ENCODE measurements at regions not wholly inside any gene's neighbourhood (a gene's known extent, or its start where the extent isn't known, plus 50 kb on each side); places are given as distances from the start of the nearest gene placed in this dataset.

GRCh38 chr13:62887046-62887445 is 1471.4 kb upstream of the PCDH20 start:
- TF ChIP-seq EP300 (IDR thresholded peaks at IDR 0.05; ENCODE audit: borderline replicate concordance) (no peak), USF1 (IDR thresholded peaks at IDR 0.05) (no peak), TAF1 (IDR thresholded peaks at IDR 0.05; ENCODE audit: low read depth) (no peak), CREB1 (IDR thresholded peaks at IDR 0.05; ENCODE audit: low read depth) (no peak), YY1 (IDR thresholded peaks at IDR 0.05; ENCODE audit: low read depth) (no peak), TCF12 (IDR thresholded peaks at IDR 0.05; ENCODE audit: low read depth) (no peak), EGR1 (IDR thresholded peaks at IDR 0.05) (no peak), NFIC (IDR thresholded peaks at IDR 0.05) (no peak), RAD21 (IDR thresholded peaks at IDR 0.05; ENCODE audit: low read depth) (no peak), FOXM1 (IDR thresholded peaks at IDR 0.05; ENCODE audit: borderline replicate concordance, low read depth) (no peak), CEBPB (IDR thresholded peaks at IDR 0.05) (no peak), ZBTB7A (IDR thresholded peaks at IDR 0.05; ENCODE audit: low read depth) (no peak), TEAD4 (IDR thresholded peaks at IDR 0.05) (no peak), MAX (IDR thresholded peaks at IDR 0.05) (no peak)
- TF ChIP-seq, protein P1, sequence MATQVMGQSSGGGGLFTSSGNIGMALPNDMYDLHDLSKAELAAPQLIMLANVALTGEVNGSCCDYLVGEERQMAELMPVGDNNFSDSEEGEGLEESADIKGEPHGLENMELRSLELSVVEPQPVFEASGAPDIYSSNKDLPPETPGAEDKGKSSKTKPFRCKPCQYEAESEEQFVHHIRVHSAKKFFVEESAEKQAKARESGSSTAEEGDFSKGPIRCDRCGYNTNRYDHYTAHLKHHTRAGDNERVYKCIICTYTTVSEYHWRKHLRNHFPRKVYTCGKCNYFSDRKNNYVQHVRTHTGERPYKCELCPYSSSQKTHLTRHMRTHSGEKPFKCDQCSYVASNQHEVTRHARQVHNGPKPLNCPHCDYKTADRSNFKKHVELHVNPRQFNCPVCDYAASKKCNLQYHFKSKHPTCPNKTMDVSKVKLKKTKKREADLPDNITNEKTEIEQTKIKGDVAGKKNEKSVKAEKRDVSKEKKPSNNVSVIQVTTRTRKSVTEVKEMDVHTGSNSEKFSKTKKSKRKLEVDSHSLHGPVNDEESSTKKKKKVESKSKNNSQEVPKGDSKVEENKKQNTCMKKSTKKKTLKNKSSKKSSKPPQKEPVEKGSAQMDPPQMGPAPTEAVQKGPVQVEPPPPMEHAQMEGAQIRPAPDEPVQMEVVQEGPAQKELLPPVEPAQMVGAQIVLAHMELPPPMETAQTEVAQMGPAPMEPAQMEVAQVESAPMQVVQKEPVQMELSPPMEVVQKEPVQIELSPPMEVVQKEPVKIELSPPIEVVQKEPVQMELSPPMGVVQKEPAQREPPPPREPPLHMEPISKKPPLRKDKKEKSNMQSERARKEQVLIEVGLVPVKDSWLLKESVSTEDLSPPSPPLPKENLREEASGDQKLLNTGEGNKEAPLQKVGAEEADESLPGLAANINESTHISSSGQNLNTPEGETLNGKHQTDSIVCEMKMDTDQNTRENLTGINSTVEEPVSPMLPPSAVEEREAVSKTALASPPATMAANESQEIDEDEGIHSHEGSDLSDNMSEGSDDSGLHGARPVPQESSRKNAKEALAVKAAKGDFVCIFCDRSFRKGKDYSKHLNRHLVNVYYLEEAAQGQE (IDR thresholded peaks at IDR 0.05; ENCODE audit: low read depth): no peak

DNA sequence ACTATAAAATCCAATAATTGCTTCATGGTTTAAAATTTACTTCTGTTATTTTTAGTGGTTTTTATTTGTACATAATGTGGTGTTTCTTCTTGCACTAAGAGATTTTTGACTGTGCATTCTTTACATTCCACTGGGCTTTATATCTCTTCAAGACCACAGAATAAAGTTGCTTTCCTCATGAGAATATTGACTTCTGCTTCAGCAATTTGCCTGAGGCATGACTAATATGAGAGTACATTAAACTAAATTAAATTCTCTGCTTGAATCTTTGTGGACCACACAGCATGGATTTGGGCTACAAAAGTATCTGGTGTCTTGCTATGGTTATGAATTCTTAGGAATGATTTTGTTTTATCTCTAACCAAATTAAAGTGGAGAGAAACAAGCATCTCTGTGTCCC is 1463.4 kb upstream of the PCDH20 start:
- TF ChIP-seq TCF12 (IDR thresholded peaks at IDR 0.05; ENCODE audit: low read depth): no peak

DNA sequence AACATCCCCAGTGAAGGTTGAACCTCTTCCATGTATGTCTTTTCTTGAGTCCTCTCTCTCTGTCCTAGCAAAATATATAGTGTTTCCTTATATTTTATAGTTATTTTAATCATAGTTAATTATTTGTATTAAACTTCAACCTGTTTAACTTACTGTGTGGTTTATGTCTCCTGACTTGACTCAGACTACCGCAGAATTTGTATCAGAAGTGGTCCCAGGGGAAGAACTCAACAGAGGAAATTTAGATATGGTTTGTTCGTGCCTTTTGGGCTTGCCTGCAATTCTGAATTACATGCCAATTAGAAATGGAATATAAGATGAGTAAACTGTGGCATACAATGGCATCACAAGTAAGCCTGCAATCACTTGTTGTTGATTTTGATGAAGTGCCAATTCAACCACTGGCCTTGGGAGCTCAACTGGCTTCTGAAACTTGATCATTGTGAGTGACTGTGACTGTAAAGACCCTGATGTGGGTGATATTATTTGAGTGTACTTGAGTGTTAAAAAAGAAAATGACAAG is 1459.5 kb upstream of the PCDH20 start:
- TF ChIP-seq MAX (IDR thresholded peaks at IDR 0.05) (no peak), EP300 (IDR thresholded peaks at IDR 0.05; ENCODE audit: borderline replicate concordance) (no peak), CREB1 (IDR thresholded peaks at IDR 0.05; ENCODE audit: low read depth) (no peak), TCF12 (IDR thresholded peaks at IDR 0.05; ENCODE audit: low read depth) (no peak), EGR1 (IDR thresholded peaks at IDR 0.05) (no peak), NFIC (IDR thresholded peaks at IDR 0.05) (no peak), TEAD4 (IDR thresholded peaks at IDR 0.05) (no peak), YY1 (IDR thresholded peaks at IDR 0.05; ENCODE audit: low read depth) (no peak), FOXM1 (IDR thresholded peaks at IDR 0.05; ENCODE audit: borderline replicate concordance, low read depth) (no peak), RAD21 (IDR thresholded peaks at IDR 0.05; ENCODE audit: low read depth) (no peak), USF1 (IDR thresholded peaks at IDR 0.05) (no peak), TAF1 (IDR thresholded peaks at IDR 0.05; ENCODE audit: low read depth) (no peak), CEBPB (IDR thresholded peaks at IDR 0.05) (no peak), ZBTB7A (IDR thresholded peaks at IDR 0.05; ENCODE audit: low read depth) (no peak)
- TF ChIP-seq, protein P1 (IDR thresholded peaks at IDR 0.05; ENCODE audit: low read depth): no peak

GRCh38 chr13:62850331-62850730 is 1434.7 kb upstream of the PCDH20 start:
- no peak for TF ChIP-seq ZBTB7A (IDR thresholded peaks at IDR 0.05; ENCODE audit: low read depth)
- TF ChIP-seq TAF1 (IDR thresholded peaks at IDR 0.05; ENCODE audit: low read depth): no peak
- no peak for TF ChIP-seq EGR1 (IDR thresholded peaks at IDR 0.05)
- TF ChIP-seq NFIC (IDR thresholded peaks at IDR 0.05): no peak
- TF ChIP-seq MAX (IDR thresholded peaks at IDR 0.05): no peak
- no peak for TF ChIP-seq TCF12 (IDR thresholded peaks at IDR 0.05; ENCODE audit: low read depth)
- no peak for TF ChIP-seq YY1 (IDR thresholded peaks at IDR 0.05; ENCODE audit: low read depth)

DNA sequence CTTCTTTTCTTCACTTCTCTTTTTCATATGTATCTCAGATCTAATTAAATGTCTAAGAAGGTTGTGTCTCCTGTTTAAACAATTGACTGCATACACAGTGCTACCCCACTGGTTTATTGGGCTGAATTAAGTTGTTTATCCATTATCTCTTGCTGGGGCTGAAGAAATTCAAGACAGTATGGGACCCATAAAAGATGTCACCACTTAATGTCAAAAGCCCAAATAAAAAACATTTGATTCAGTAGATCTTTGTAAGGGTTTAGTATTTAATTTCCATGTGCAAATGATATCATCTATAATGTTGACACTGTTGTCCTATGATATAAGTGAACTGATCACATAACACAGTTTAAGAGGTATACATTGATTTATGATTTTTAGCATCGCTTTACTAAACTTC is 1431.9 kb upstream of the PCDH20 start:
- TF ChIP-seq NFIC (IDR thresholded peaks at IDR 0.05): no peak
- TF ChIP-seq CEBPB (IDR thresholded peaks at IDR 0.05): no peak
- TF ChIP-seq CREB1 (IDR thresholded peaks at IDR 0.05; ENCODE audit: low read depth): no peak
- TF ChIP-seq EP300 (IDR thresholded peaks at IDR 0.05; ENCODE audit: borderline replicate concordance): no peak
- TF ChIP-seq ZBTB7A (IDR thresholded peaks at IDR 0.05; ENCODE audit: low read depth): no peak
- no peak for TF ChIP-seq RAD21 (IDR thresholded peaks at IDR 0.05; ENCODE audit: low read depth)
- TF ChIP-seq, protein P1 (IDR thresholded peaks at IDR 0.05; ENCODE audit: low read depth): no peak
- TF ChIP-seq TCF12 (IDR thresholded peaks at IDR 0.05; ENCODE audit: low read depth): no peak
